IMR-90 (cell line): ENCODE measurements at regions not wholly inside any gene's neighbourhood (a gene's known extent, or its start where the extent isn't known, plus 50 kb on each side); places are given as distances from the start of the nearest gene placed in this dataset.

ENCODE experiments used
- ATAC-seq: fragments of 200-7000 bp; cut with Tn5 transposase; 2 replicates; pipeline ENCODE4 v1.9.1; 2020; ENCODE audit warnings: low read depth, mild to moderate bottlenecking, moderate library complexity
- BruUV-seq: library from RNA; stranded (reverse); fragments of 400-500 nt; replicated peaks from 2 replicates; lab custom pipeline; 2021; lab: Mats Ljungman, UMichigan
- CTCF ChIA-PET: fragments of 300-600 bp; formaldehyde crosslinking; extraction: SDS; loops from one replicate; lab custom pipeline; 2021; ENCODE audit warnings: antibody characterized with exemption; lab: Yijun Ruan, JAX
- POLR2A ChIA-PET: fragments of 300-600 bp; sonication (Branson Sonifier 250); formaldehyde crosslinking; loops from one replicate; lab custom pipeline; 2022; ENCODE audit warnings: antibody characterized with exemption; ENCODE audit not compliant: unreplicated experiment; lab: Charles Lee
- DNase-seq: peaks from one replicate; pipeline ENCODE4 v3.0.0; 2013
- H2AFZ ChIP-seq: replicated peaks from 2 replicates; pipeline ENCODE3; 2013; ENCODE audit warnings: low read length, mild to moderate bottlenecking; ENCODE audit not compliant: poor library complexity
- H2AK5ac ChIP-seq: 2 replicates; pipeline ENCODE4 v1.6.1; 2013; ENCODE audit warnings: low read depth, low read length, inconsistent platforms
- H2AK9ac ChIP-seq: replicated peaks from 2 replicates; pipeline ENCODE3; 2013; ENCODE audit warnings: mild to moderate bottlenecking, low read depth, low read length, moderate library complexity; ENCODE audit not compliant: poor library complexity
- H2BK120ac ChIP-seq: 2 replicates; pipeline ENCODE4 v1.6.1; 2013; ENCODE audit warnings: low read depth, low read length, inconsistent platforms
- H2BK15ac ChIP-seq: 3 replicates; pipeline ENCODE4 v1.6.1; 2013; ENCODE audit warnings: low read depth, low read length, inconsistent platforms
- H2BK20ac ChIP-seq: 2 replicates; pipeline ENCODE4 v1.6.1; 2013; ENCODE audit warnings: low read depth, mild to moderate bottlenecking, inconsistent platforms, low read length, moderate library complexity
- H2BK5ac ChIP-seq: 2 replicates; pipeline ENCODE4 v1.6.1; 2013; ENCODE audit warnings: mild to moderate bottlenecking, low read depth, low read length, inconsistent platforms; ENCODE audit not compliant: poor library complexity, severe bottlenecking
- H3K14ac ChIP-seq: replicated peaks from 2 replicates; pipeline ENCODE4 v1.6.1; 2013; ENCODE audit warnings: low read depth, low read length, inconsistent platforms
- H3K18ac ChIP-seq: 2 replicates; pipeline ENCODE4 v1.6.1; 2013; ENCODE audit warnings: low read depth, low read length, control low read depth
- H3K23ac ChIP-seq: 2 replicates; pipeline ENCODE4 v1.6.1; 2013; ENCODE audit warnings: low read depth, low read length, inconsistent platforms
- H3K27ac ChIP-seq: 2 replicates; pipeline ENCODE4 v1.5.1; 2013; ENCODE audit warnings: mild to moderate bottlenecking, control low read depth, low read length; ENCODE audit not compliant: insufficient read depth
- H3K27me3 ChIP-seq: 2 replicates; pipeline ENCODE4 v1.6.1; 2013; ENCODE audit warnings: low read length; ENCODE audit not compliant: control insufficient read depth, insufficient read depth
- H3K36me3 ChIP-seq: 2 replicates; pipeline ENCODE4 v1.6.1; 2013; ENCODE audit warnings: low read length, mixed read lengths; ENCODE audit not compliant: control insufficient read depth, insufficient read depth
- H3K4ac ChIP-seq: 2 replicates; pipeline ENCODE4 v1.6.1; 2013; ENCODE audit warnings: low read depth, low read length, inconsistent platforms
- H3K4me1 ChIP-seq: 2 replicates; pipeline ENCODE4 v1.6.1; 2013; ENCODE audit warnings: low read length, mixed read lengths; ENCODE audit not compliant: control insufficient read depth, insufficient read depth
- H3K4me2 ChIP-seq: 2 replicates; pipeline ENCODE4 v1.6.1; 2013; ENCODE audit warnings: low read depth, mild to moderate bottlenecking, control low read depth, low read length, moderate library complexity
- H3K4me3 ChIP-seq: 2 replicates; pipeline ENCODE4 v1.5.1; 2013; ENCODE audit warnings: low read depth, mild to moderate bottlenecking, control low read depth, low read length, moderate library complexity; ENCODE audit not compliant: insufficient read depth
- H3K56ac ChIP-seq: 2 replicates; pipeline ENCODE4 v1.6.1; 2013; ENCODE audit warnings: low read length, inconsistent platforms; ENCODE audit not compliant: insufficient read depth; ENCODE audit errors: extremely low read depth
- H3K79me1 ChIP-seq, 2 experiments: 2 replicates each; pipeline ENCODE4 v1.6.1; 2013; ENCODE audit warnings: low read length in 2 of 2, inconsistent platforms in 1 of 2, low read depth in 1 of 2
- H3K9ac ChIP-seq: 2 replicates; pipeline ENCODE4 v1.6.1; 2013; ENCODE audit warnings: low read depth, low read length, control low read depth
- H3K9me1 ChIP-seq: 2 replicates; pipeline ENCODE4 v1.6.1; 2013; ENCODE audit warnings: low read length, inconsistent platforms; ENCODE audit not compliant: insufficient read depth
- H3K9me3 ChIP-seq: 2 replicates; pipeline ENCODE4 v1.6.1; 2013; ENCODE audit warnings: low read length; ENCODE audit not compliant: control insufficient read depth, insufficient read depth
- H4K20me1 ChIP-seq: 2 replicates; pipeline ENCODE4 v1.6.1; 2013; ENCODE audit warnings: low read length, inconsistent platforms; ENCODE audit not compliant: insufficient read depth
- H4K5ac ChIP-seq: 2 replicates; pipeline ENCODE4 v1.6.1; 2013; ENCODE audit warnings: mild to moderate bottlenecking, low read depth, low read length, control low read depth
- H4K8ac ChIP-seq, 2 experiments: 2 replicates each; pipeline ENCODE4 v1.6.1; 2013; ENCODE audit warnings: low read depth in 2 of 2, low read length in 2 of 2, control low read depth in 1 of 2, inconsistent platforms in 1 of 2
- H4K91ac ChIP-seq: 2 replicates; pipeline ENCODE4 v1.6.1; 2013; ENCODE audit warnings: low read depth, low read length, inconsistent platforms; ENCODE audit not compliant: insufficient read depth
- BHLHE40 ChIP-seq: fragments of 150-350 bp; IDR thresholded peaks from 2 replicates; pipeline ENCODE4 v1.6.1; 2016; ENCODE audit warnings: mild to moderate bottlenecking, low read depth, low read length
- CHD1 ChIP-seq: IDR thresholded peaks from 2 replicates; pipeline ENCODE4 v1.6.1; 2012; ENCODE audit warnings: low read depth, low read length, improper control_type of control experiment
- FOS ChIP-seq: fragments of 150-350 bp; IDR thresholded peaks from 2 replicates; pipeline ENCODE4 v1.6.1; 2016; ENCODE audit warnings: low read depth, low read length
- MXI1 ChIP-seq: IDR thresholded peaks from 2 replicates; pipeline ENCODE4 v1.6.1; 2012; ENCODE audit warnings: low read depth, mild to moderate bottlenecking, low read length, moderate library complexity, borderline replicate concordance
- RFX5 ChIP-seq: IDR thresholded peaks from 2 replicates; pipeline ENCODE4 v1.8.0; 2012; ENCODE audit warnings: low read depth, mild to moderate bottlenecking, low read length, moderate library complexity
- SMC3 ChIP-seq: fragments of 150-350 bp; IDR thresholded peaks from 2 replicates; pipeline ENCODE4 v1.6.1; 2016; ENCODE audit warnings: low read depth, mild to moderate bottlenecking, antibody characterized with exemption, low read length, moderate library complexity
- USF2 ChIP-seq: fragments of 150-350 bp; IDR thresholded peaks from 2 replicates; pipeline ENCODE4 v1.6.1; 2017; ENCODE audit warnings: mild to moderate bottlenecking, antibody characterized with exemption, low read length, low read depth
- WGBS, 2 experiments: methylation state at CpG; one replicate each; pipeline versions ENCODE4 v1.1.5 to v1.1.7; 2013; ENCODE audit warnings: missing lambda C conversion rate in 2 of 2; ENCODE audit not compliant: insufficient read length in 1 of 2; ENCODE audit errors: extremely low coverage in 2 of 2; 5-methylcytosine and 5-hydroxymethylcytosine counted together
- dilution Hi-C: fragments of 300-500 bp; cut with HindIII; formaldehyde crosslinking; loops from one replicate; pipeline ENCODE4 v1.14.3; 2018; ENCODE audit warnings: low sequenced_read_pairs; ENCODE audit not compliant: unreplicated experiment
- in situ Hi-C: fragments of 300-500 bp; cut with MboI; formaldehyde crosslinking; loops from 3 replicates; pipeline ENCODE4 v1.14.3; 2019; ENCODE audit warnings: low sequenced_read_pairs, inconsistent platforms, mixed read lengths
- intact Hi-C: fragments of 100-400 bp; cut with micrococcal nuclease; formaldehyde crosslinking; loops from 2 replicates; pipeline ENCODE4 v1.10.0; 2022

GRCh38 chrX:42090395-42090794 lies 167.0 kb upstream of the CASK start:
- TF ChIP-seq RFX5 = no peak
- TF ChIP-seq FOS = no peak
- TF ChIP-seq MXI1 = no peak
- no peak for TF ChIP-seq SMC3
- no peak for TF ChIP-seq USF2
- TF ChIP-seq BHLHE40 = no peak
- TF ChIP-seq CHD1 = no peak
- in situ Hi-C loops = loop anchor here (25.0 kb wide), 1 partner anchor 528 kb away; no protein-coding TSS in a partner anchor
- Histone ChIP-seq H3K14ac (no peak overlapping the region), H3K4me1 (peaks cover 2% of the 10 kb centered on the region), H4K8ac (no peak overlapping the region), H3K56ac (no peak overlapping the region), H2AK9ac (no peak overlapping the region), H3K36me3 (no peaks in the 10 kb centered on the region), H2BK20ac (no peak overlapping the region), H4K20me1 (no peaks in the 10 kb centered on the region), H3K23ac (no peak overlapping the region), H2AK5ac (no peak overlapping the region), H3K9me3 (no peaks in the 10 kb centered on the region), H3K27ac (no peak overlapping the region), H2BK15ac (no peak overlapping the region), H4K5ac (no peak overlapping the region), H2AFZ (no peak overlapping the region), H3K9ac (no peak overlapping the region), H3K27me3 (no peaks in the 10 kb centered on the region; the same call in 1 of the 2 replicates), H2BK5ac (no peak overlapping the region), H3K9me1 (no peaks in the 10 kb centered on the region), H2BK120ac (no peak overlapping the region), H3K4ac (no peak overlapping the region), H3K4me2 (no peak overlapping the region), H3K79me1 (no peaks in the 10 kb centered on the region), H3K4me3 (no peak overlapping the region), H3K18ac (no peak overlapping the region), H4K91ac (no peak overlapping the region)
- ATAC-seq (no peak), DNase-seq (no peak)
- dilution Hi-C loops = no loop called here
- ChIA-PET CTCF (no interaction called here), POLR2A (no interaction called here)
- intact Hi-C loops = no loop called here
- WGBS, 2 experiments = no CpG with 5 or more reads among the region's 1 CpG
- BruUV-seq = no TSS peak
